Activated CD4-positive, alpha-beta memory T cell treated with anti-CD3 and anti-CD28 coated beads, Interleukin-2, amount 10 ng/mL, durations not matched to agents 7 days and 5 days (primary cell): ENCODE measurements at regions not wholly inside any gene's neighbourhood (a gene's known extent, or its start where the extent isn't known, plus 50 kb on each side); places are given as distances from the start of the nearest gene placed in this dataset.

Source experiments
- CTCF ChIA-PET: fragments of 350-600 bp; sonication (Branson Sonifier 250); formaldehyde crosslinking; loops from one replicate; lab custom pipeline; 2021; ENCODE audit warnings: antibody characterized with exemption, inconsistent platforms; lab: Charles Lee
- POLR2A ChIA-PET: fragments of 350-600 bp; sonication (Branson Sonifier 250); formaldehyde crosslinking; loops from one replicate; lab custom pipeline; 2021; ENCODE audit warnings: antibody characterized with exemption; lab: Charles Lee
- DNase-seq: peaks from one replicate; pipeline ENCODE4 v3.0.0-alpha.2; 2020
- H3K27ac Mint-ChIP-seq: one replicate; pipeline ENCODE4 v1.8.0; 2021; ENCODE audit warnings: mild to moderate bottlenecking, mixed read lengths
- H3K27me3 Mint-ChIP-seq: one replicate; pipeline ENCODE4 v1.8.0; 2021; ENCODE audit warnings: mixed read lengths
- H3K36me3 Mint-ChIP-seq: one replicate; pipeline ENCODE4 v1.8.0; 2021; ENCODE audit warnings: low read depth, mixed read lengths
- H3K4me1 Mint-ChIP-seq: one replicate; pipeline ENCODE4 v1.8.0; 2021; ENCODE audit warnings: mixed read lengths
- H3K4me3 Mint-ChIP-seq: one replicate; pipeline ENCODE4 v1.8.0; 2021; ENCODE audit warnings: mild to moderate bottlenecking, mixed read lengths
- H3K9me3 Mint-ChIP-seq: one replicate; pipeline ENCODE4 v1.8.0; 2021; ENCODE audit warnings: mixed read lengths

GRCh38 chr2:103153580-103154284, 391.9 kb downstream of the TMEM182 start:
- H3K27me3 Mint-ChIP-seq: no peaks in the 10 kb centered on the region
- peaks cover 5% of the 10 kb centered on the region for H3K9me3 Mint-ChIP-seq
- no peak overlapping the region for H3K4me3 Mint-ChIP-seq
- H3K4me1 Mint-ChIP-seq: no peaks in the 10 kb centered on the region
- CTCF ChIA-PET: no interaction called here
- H3K36me3 Mint-ChIP-seq: no peaks in the 10 kb centered on the region
- POLR2A ChIA-PET: no interaction called here
- DNase-seq: no peak
- no peak overlapping the region for H3K27ac Mint-ChIP-seq

GRCh38 chr2:103155308-103155707, 393.5 kb downstream of the TMEM182 start:
- CTCF ChIA-PET: no interaction called here
- Mint-ChIP-seq H3K4me3 (no peak overlapping the region), H3K4me1 (no peaks in the 10 kb centered on the region), H3K36me3 (no peaks in the 10 kb centered on the region), H3K9me3 (peaks cover 5% of the 10 kb centered on the region), H3K27me3 (no peaks in the 10 kb centered on the region), H3K27ac (no peak overlapping the region)
- POLR2A ChIA-PET: no interaction called here
- no peak for DNase-seq

- DNase-seq: no peak
- ChIA-PET CTCF (no interaction called here), POLR2A (no interaction called here)
- Mint-ChIP-seq H3K4me3 (no peak overlapping the region), H3K27me3 (no peaks in the 10 kb centered on the region), H3K36me3 (no peaks in the 10 kb centered on the region), H3K27ac (no peak overlapping the region), H3K9me3 (peaks cover 2% of the 10 kb centered on the region), H3K4me1 (no peaks in the 10 kb centered on the region)
Measured at GRCh38 chr2:103159018-103159417, 397.2 kb downstream of the TMEM182 start.

GRCh38 chr2:103161456-103162289, 399.8 kb downstream of the TMEM182 start:
- H3K27me3 Mint-ChIP-seq: no peaks in the 10 kb centered on the region
- no peaks in the 10 kb centered on the region for H3K4me1 Mint-ChIP-seq
- no peak overlapping the region for H3K4me3 Mint-ChIP-seq
- ChIA-PET POLR2A (no interaction called here), CTCF (interaction anchor here (0.7 to 1.5 kb wide), 7 partner anchors 9 to 1688 kb away, joined by 3 to 7 read pairs (median 4); no protein-coding TSS in a partner anchor)
- DNase-seq: no peak
- no peak overlapping the region for H3K27ac Mint-ChIP-seq
- H3K36me3 Mint-ChIP-seq: no peaks in the 10 kb centered on the region
- H3K9me3 Mint-ChIP-seq: no peaks in the 10 kb centered on the region

DNA sequence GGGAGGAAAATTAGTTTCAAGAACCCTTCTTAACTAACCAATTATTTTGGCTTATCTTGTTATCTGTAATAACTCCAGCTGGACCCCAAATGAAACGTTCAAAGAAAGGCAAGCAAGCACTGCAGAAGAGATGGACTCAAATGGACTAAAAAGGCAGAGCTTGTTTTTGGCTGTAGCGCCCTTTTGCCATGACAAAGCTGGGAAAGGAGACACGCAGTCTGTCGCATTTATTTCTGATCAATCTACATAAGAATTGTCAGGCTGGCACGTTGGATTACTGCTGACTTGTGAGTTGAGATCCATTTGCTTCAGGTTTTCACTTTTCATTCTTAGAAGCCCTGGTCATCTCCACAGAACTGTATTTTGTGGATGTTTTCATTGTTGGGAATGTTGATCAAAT, 402.9 kb downstream of the TMEM182 start:
- POLR2A ChIA-PET: no interaction called here
- no peak for DNase-seq
- Mint-ChIP-seq H3K4me1 (no peaks in the 10 kb centered on the region), H3K27ac (no peak overlapping the region), H3K9me3 (no peaks in the 10 kb centered on the region), H3K4me3 (no peak overlapping the region), H3K27me3 (no peaks in the 10 kb centered on the region), H3K36me3 (no peaks in the 10 kb centered on the region)
- CTCF ChIA-PET: no interaction called here

- DNase-seq: no peak
Measured at GRCh38 chr2:103165836-103166235, 404.0 kb downstream of the TMEM182 start.

DNA sequence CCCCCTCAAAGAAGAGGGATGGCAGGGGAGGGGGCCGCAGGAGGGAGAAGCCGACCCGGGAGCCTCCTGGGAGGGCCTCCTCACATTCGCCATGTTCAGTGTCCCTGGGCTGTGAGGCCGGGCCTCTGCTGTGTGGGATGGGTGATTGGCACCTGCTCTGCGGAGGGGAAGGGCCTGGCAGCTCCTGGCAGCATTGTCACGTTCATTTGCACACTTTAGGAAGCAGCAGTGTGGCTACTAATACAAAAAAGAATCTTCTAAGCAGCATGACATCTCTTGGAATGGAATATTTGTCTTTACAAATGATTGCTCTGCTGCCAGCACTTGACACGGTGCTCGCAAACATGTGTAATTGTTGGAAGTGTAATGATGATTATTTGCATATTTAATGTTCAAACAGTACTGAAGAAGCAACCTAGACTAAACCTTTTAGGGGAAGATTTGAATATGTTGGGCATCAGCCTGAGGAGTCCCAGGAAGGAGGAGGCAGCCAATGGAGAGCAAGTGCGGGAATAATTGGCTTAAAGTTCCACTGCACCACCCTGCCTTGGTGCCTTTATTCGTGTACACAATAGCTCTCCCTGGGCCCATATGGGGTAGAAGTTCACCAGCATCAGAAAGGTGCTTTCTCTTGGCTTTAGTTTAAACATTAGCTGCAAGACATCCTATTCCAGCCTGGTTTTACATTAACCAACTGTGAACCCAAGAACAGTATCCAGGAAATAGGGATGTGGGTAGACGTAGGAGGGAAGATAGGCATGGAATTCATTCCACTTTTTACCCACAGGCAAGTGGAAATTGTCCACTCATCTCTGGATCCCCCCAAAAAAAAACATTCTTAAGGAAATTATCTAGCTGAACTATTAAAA, 404.9 kb downstream of the TMEM182 start:
- Mint-ChIP-seq H3K4me1 (no peaks in the 10 kb centered on the region), H3K27ac (no peak overlapping the region), H3K9me3 (no peaks in the 10 kb centered on the region), H3K36me3 (no peaks in the 10 kb centered on the region), H3K4me3 (no peak overlapping the region), H3K27me3 (no peaks in the 10 kb centered on the region)
- POLR2A ChIA-PET: no interaction called here
- CTCF ChIA-PET: no interaction called here
- no peak for DNase-seq

More at GRCh38 chr2:103165836-103166235, 404.0 kb downstream of the TMEM182 start:
- H3K9me3 Mint-ChIP-seq: no peaks in the 10 kb centered on the region
- H3K36me3 Mint-ChIP-seq: no peaks in the 10 kb centered on the region
- H3K4me1 Mint-ChIP-seq: no peaks in the 10 kb centered on the region
- H3K4me3 Mint-ChIP-seq: no peak overlapping the region
- no peaks in the 10 kb centered on the region for H3K27me3 Mint-ChIP-seq
- ChIA-PET POLR2A (no interaction called here), CTCF (no interaction called here)
- no peak overlapping the region for H3K27ac Mint-ChIP-seq

DNA sequence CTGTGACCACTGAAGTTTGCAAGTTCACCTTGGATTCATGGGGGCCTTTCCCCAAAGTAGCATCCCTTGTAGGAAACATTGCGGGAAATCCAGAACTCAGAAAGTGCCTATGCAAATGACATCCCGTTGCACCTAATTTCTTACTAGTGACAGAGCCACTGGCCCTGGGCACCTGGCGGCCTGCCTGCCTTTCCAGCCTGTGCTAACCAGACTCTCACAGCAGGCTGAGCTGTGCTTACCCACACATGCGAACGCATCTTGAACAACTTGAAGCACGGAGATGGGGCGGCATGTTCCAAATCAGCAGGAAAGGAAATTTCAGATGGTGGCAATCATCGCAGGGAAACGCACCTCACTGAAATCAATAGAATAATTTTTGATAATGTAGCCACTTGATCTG, 405.8 kb downstream of the TMEM182 start:
- no peaks in the 10 kb centered on the region for H3K36me3 Mint-ChIP-seq
- no peaks in the 10 kb centered on the region for H3K27me3 Mint-ChIP-seq
- ChIA-PET POLR2A (no interaction called here), CTCF (no interaction called here)
- no peak overlapping the region for H3K4me3 Mint-ChIP-seq
- no peak for DNase-seq
- H3K4me1 Mint-ChIP-seq: no peaks in the 10 kb centered on the region
- no peak overlapping the region for H3K27ac Mint-ChIP-seq
- no peaks in the 10 kb centered on the region for H3K9me3 Mint-ChIP-seq

DNA sequence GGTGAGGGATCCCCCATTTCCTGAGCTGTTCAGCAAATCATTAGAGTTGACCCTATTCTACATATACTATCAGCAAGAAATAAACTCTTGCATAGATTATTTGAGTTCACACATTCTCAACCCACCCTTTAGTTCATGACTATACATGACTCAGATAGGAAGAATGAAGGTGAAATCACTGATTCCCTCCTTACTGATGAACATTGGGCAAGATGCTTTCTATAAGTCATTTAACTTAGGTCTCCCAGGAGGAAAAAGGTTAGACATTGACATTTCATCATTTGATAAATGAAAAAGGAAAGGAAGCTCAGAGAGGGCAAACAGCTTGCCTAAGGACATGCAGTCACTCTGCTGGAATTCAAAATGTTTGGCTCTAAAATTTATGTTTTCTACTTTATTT, 408.0 kb downstream of the TMEM182 start:
- no peaks in the 10 kb centered on the region for H3K36me3 Mint-ChIP-seq
- H3K9me3 Mint-ChIP-seq: peaks cover 2% of the 10 kb centered on the region
- no peak for DNase-seq
- H3K27ac Mint-ChIP-seq: no peak overlapping the region
- POLR2A ChIA-PET: no interaction called here
- no peaks in the 10 kb centered on the region for H3K27me3 Mint-ChIP-seq
- CTCF ChIA-PET: no interaction called here
- no peak overlapping the region for H3K4me3 Mint-ChIP-seq
- no peaks in the 10 kb centered on the region for H3K4me1 Mint-ChIP-seq

- H3K27ac Mint-ChIP-seq: no peak overlapping the region
- H3K27me3 Mint-ChIP-seq: no peaks in the 10 kb centered on the region
- H3K4me1 Mint-ChIP-seq: no peaks in the 10 kb centered on the region
- ChIA-PET CTCF (no interaction called here), POLR2A (no interaction called here)
- H3K9me3 Mint-ChIP-seq: peaks cover 2% of the 10 kb centered on the region
- DNase-seq: no peak
- no peaks in the 10 kb centered on the region for H3K36me3 Mint-ChIP-seq
- H3K4me3 Mint-ChIP-seq: no peak overlapping the region
Measured at GRCh38 chr2:103172821-103173220, 411.0 kb downstream of the TMEM182 start.

DNA sequence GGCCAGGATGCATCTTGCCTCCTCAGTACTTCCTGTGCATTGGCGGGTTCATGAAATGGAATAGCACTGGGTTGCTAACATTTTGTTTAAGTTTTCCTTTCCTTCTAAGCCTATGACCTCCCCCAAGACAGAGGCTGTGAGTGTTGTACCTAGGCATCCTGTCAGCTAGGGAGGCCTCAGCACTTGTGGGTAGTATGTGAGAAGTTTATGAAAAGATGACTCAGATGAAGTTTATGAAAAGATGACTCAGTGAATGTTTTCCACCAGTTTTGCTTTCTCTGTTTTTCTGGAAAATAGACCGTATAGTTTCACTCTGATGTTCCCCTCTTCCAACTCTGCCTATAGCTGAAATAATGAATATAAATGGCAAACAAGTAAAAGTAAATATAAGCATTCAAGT, 412.9 kb downstream of the TMEM182 start:
- Mint-ChIP-seq H3K27ac (no peak overlapping the region), H3K27me3 (no peaks in the 10 kb centered on the region), H3K36me3 (no peaks in the 10 kb centered on the region), H3K4me3 (no peak overlapping the region), H3K9me3 (peaks cover 2% of the 10 kb centered on the region), H3K4me1 (no peaks in the 10 kb centered on the region)
- POLR2A ChIA-PET: no interaction called here
- CTCF ChIA-PET: no interaction called here
- DNase-seq: no peak

DNA sequence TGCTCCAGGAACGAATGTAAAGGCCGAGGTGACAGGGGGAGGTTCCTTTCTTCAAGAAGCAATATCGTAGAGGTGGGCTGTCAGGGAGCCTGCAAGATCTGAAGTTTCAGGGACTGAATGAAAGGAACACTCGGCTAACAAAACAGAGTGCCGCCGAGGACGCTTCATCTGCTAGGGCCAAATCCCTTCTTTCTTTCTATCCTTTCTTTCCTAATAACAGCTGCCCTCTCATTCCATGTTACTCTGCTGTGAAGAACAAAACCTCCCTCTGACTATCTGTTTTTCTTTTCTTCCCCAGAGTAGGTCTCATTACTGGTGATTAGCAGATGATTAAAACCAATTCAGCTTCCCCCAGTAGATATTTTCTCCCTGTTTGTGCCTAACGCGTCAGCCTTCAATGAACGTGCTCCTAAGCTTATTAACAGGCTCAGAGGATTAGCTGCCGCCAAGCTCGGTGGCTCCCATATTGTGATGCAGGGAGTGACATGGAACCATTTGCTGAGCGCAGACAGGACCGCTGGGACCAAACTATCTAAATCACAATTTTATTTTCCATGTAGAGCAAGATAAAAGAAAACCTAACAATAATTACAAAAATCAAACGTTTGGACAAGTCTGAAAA, 414.6 kb downstream of the TMEM182 start:
- Mint-ChIP-seq H3K9me3 (peaks cover 2% of the 10 kb centered on the region), H3K27me3 (no peaks in the 10 kb centered on the region), H3K4me3 (no peak overlapping the region), H3K36me3 (no peaks in the 10 kb centered on the region), H3K27ac (no peak overlapping the region), H3K4me1 (no peaks in the 10 kb centered on the region)
- no peak for DNase-seq
- ChIA-PET CTCF (no interaction called here), POLR2A (no interaction called here)

DNA sequence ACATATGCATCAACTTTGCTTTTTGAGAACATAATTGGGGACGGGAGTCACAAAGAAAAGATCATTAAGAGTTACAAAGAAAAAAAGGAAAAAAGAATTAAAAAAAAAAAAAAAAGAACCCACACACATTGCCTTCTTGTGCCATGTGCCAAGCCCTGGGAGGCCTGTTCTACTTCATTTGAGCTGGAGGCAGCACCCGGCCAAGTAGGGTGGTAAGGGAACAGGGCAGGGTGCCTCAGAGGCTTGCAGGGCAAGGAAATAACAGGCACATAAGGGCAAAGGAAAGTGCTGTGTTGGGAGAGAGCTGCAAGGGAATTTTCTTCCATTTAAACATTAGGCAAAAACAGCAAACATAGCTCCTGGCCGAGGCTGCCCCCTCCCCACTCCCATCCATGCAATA, 418.0 kb downstream of the TMEM182 start:
- H3K9me3 Mint-ChIP-seq: no peaks in the 10 kb centered on the region
- H3K27me3 Mint-ChIP-seq: no peaks in the 10 kb centered on the region
- DNase-seq: no peak
- POLR2A ChIA-PET: no interaction called here
- H3K4me1 Mint-ChIP-seq: no peaks in the 10 kb centered on the region
- no peaks in the 10 kb centered on the region for H3K36me3 Mint-ChIP-seq
- CTCF ChIA-PET: interaction anchor here (0.7 kb wide), 1 partner anchor 1669 kb away, joined by 3 read pairs; no protein-coding TSS in a partner anchor
- H3K27ac Mint-ChIP-seq: no peak overlapping the region
- H3K4me3 Mint-ChIP-seq: no peak overlapping the region
